ENCODE measurements at regions not wholly inside any gene's neighbourhood (a gene's known extent, or its start where the extent isn't known, plus 50 kb on each side); places are given as distances from the start of the nearest gene placed in this dataset.

DNA sequence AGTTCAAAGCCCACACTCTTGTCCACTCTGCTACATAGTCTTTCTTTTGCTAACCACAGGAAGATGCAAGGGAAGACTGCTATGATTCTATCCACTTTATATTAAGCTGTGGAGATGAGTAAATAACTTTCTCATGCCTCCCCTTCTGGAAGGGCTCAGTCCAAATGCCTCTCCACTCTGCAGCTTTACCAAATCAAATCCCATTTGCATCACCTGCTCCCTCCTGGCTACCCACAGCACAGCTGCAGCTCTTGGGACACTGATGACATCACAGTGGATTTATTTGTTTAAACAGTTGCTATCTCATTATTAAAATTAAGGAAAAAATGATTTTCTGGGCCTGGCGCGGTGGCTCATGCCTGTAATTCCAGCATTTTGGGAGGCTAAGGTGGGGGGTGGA is 1544.9 kb upstream of the WWC1 start:
- no peak overlapping the region for H3K27ac Mint-ChIP-seq
- no CpG with 5 or more reads among the region's 2 CpGs for WGBS (ENCODE audit: insufficient coverage)
- TF ChIP-seq, protein P1, sequence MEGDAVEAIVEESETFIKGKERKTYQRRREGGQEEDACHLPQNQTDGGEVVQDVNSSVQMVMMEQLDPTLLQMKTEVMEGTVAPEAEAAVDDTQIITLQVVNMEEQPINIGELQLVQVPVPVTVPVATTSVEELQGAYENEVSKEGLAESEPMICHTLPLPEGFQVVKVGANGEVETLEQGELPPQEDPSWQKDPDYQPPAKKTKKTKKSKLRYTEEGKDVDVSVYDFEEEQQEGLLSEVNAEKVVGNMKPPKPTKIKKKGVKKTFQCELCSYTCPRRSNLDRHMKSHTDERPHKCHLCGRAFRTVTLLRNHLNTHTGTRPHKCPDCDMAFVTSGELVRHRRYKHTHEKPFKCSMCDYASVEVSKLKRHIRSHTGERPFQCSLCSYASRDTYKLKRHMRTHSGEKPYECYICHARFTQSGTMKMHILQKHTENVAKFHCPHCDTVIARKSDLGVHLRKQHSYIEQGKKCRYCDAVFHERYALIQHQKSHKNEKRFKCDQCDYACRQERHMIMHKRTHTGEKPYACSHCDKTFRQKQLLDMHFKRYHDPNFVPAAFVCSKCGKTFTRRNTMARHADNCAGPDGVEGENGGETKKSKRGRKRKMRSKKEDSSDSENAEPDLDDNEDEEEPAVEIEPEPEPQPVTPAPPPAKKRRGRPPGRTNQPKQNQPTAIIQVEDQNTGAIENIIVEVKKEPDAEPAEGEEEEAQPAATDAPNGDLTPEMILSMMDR (IDR thresholded peaks at IDR 0.05) = no peak

DNA sequence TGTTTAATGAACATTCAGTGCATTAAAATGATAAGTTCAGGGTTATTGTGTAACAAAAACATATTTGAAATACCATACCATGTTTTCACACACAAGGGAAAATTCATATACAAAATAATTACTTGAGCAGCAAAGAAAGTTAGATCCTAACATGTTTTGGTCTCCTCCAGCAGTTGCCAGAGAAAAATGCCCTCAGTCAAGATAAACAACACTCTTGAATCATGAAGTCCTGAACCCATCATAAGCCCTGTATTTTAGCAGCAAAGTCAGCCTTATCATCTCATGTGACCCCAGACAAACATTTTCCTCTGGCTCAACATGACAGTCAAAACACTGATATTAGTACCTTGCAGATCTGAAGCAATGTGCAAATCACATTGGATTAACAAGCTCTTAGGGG is 1541.1 kb upstream of the WWC1 start:
- DNase-seq = no peak
- Mint-ChIP-seq H3K4me1 (no peaks in the 10 kb centered on the region), H3K27me3 (ENCODE audit: low read depth in 3 of 3) (no peaks in the 10 kb centered on the region), H3K4me3 (no peak overlapping the region), H3K9me3 (peaks cover 3 to 23% (median 8%) of the 10 kb centered on the region in 7 donors), H3K36me3 (no peaks in the 10 kb centered on the region), H3K27ac (no peak overlapping the region)
- Histone ChIP-seq H2AFZ (ENCODE audit: insufficient read depth, low read depth, low read length, poor library complexity, severe bottlenecking) (no peak overlapping the region), H3K9ac (ENCODE audit: insufficient read depth, low read length, poor library complexity, severe bottlenecking) (no peak overlapping the region), H3K27me3 (ENCODE audit: control insufficient read depth in 2 of 2, insufficient read depth in 2 of 2, low read length in 2 of 2) (no peaks in the 10 kb centered on the region), H3K4me2 (replicated peaks; ENCODE audit: extremely low read depth, low read length, poor library complexity, severe bottlenecking) (no peak overlapping the region), H3K4me3 (replicated peaks in 1 of 3; ENCODE audit: low read depth in 2 of 3, low read length in 3 of 3) (no peak overlapping the region), H3K4me1 (ENCODE audit: control insufficient read depth in 1 of 2, insufficient read depth in 2 of 2, low read length in 2 of 2) (no peaks in the 10 kb centered on the region), H3K79me2 (ENCODE audit: insufficient read depth, low read length) (no peaks in the 10 kb centered on the region), H4K20me1 (ENCODE audit: insufficient read depth, low read length) (no peaks in the 10 kb centered on the region), H3K9me3 (replicated peaks in 1 of 2; ENCODE audit: control insufficient read depth in 1 of 2, insufficient read depth in 1 of 2, low read length in 2 of 2) (peaks cover 0 to 14% of the 10 kb centered on the region in 2 donors), H3K36me3 (replicated peaks in 1 of 2; ENCODE audit: control insufficient read depth in 1 of 2, insufficient read depth in 2 of 2, low read length in 2 of 2) (no peaks in the 10 kb centered on the region), H3K27ac (ENCODE audit: low read depth in 1 of 2, low read length in 2 of 2) (no peak overlapping the region)
- TF ChIP-seq, protein P1 (IDR thresholded peaks at IDR 0.05) = no peak
- intact Hi-C loops (cut with micrococcal nuclease) = no loop called here

More for the DNA sequence above, 1544.9 kb upstream of the WWC1 start:
- Mint-ChIP-seq H3K9me3 (peaks cover 9 to 34% (median 20%) of the 10 kb centered on the region in 7 donors), H3K27me3 (ENCODE audit: low read depth in 3 of 3) (peaks cover 0 to 2% (median 0%) of the 10 kb centered on the region in 3 donors), H3K4me1 (no peaks in the 10 kb centered on the region), H3K36me3 (no peaks in the 10 kb centered on the region), H3K4me3 (no peak overlapping the region)
- Histone ChIP-seq H3K9me3 (replicated peaks in 1 of 2; ENCODE audit: control insufficient read depth in 1 of 2, insufficient read depth in 1 of 2, low read length in 2 of 2) (peaks cover 0 to 12% of the 10 kb centered on the region in 2 donors), H3K4me1 (ENCODE audit: control insufficient read depth in 1 of 2, insufficient read depth in 2 of 2, low read length in 2 of 2) (no peaks in the 10 kb centered on the region), H3K4me3 (replicated peaks in 1 of 3; ENCODE audit: low read depth in 2 of 3, low read length in 3 of 3) (no peak overlapping the region), H3K27ac (ENCODE audit: low read depth in 1 of 2, low read length in 2 of 2) (no peak overlapping the region), H3K79me2 (ENCODE audit: insufficient read depth, low read length) (no peaks in the 10 kb centered on the region), H3K36me3 (replicated peaks in 1 of 2; ENCODE audit: control insufficient read depth in 1 of 2, insufficient read depth in 2 of 2, low read length in 2 of 2) (no peaks in the 10 kb centered on the region), H4K20me1 (ENCODE audit: insufficient read depth, low read length) (no peaks in the 10 kb centered on the region), H3K9ac (ENCODE audit: insufficient read depth, low read length, poor library complexity, severe bottlenecking) (no peak overlapping the region), H2AFZ (ENCODE audit: insufficient read depth, low read depth, low read length, poor library complexity, severe bottlenecking) (no peak overlapping the region), H3K27me3 (ENCODE audit: control insufficient read depth in 2 of 2, insufficient read depth in 2 of 2, low read length in 2 of 2) (no peaks in the 10 kb centered on the region), H3K4me2 (replicated peaks; ENCODE audit: extremely low read depth, low read length, poor library complexity, severe bottlenecking) (no peak overlapping the region)
- DNase-seq = no peak
- intact Hi-C loops (cut with micrococcal nuclease) = no loop called here

All from CD14-positive monocyte (primary cell).